HL-60 (cell line): ENCODE measurements at regions not wholly inside any gene's neighbourhood (a gene's known extent, or its start where the extent isn't known, plus 50 kb on each side); places are given as distances from the start of the nearest gene placed in this dataset.

ENCODE experiments used
- GABPA ChIP-seq: IDR thresholded peaks from 2 replicates; pipeline ENCODE4 v1.6.1; 2012; ENCODE audit warnings: low read depth
- POLR2AphosphoS5 ChIP-seq: IDR thresholded peaks from 2 replicates; pipeline ENCODE4 v1.6.1; 2012; ENCODE audit warnings: low read depth
- SPI1 ChIP-seq: IDR thresholded peaks from 2 replicates; pipeline ENCODE4 v1.6.1; 2012; ENCODE audit warnings: low read depth, mild to moderate bottlenecking, borderline replicate concordance
- TF ChIP-seq, protein P1 (sequence below): IDR thresholded peaks from one replicate; pipeline ENCODE4 v1.5.1; 2011; ENCODE audit warnings: low read length, control low read depth, inconsistent platforms; ENCODE audit not compliant: insufficient read depth
- TF ChIP-seq, protein P2 (sequence below): IDR thresholded peaks from 2 replicates; pipeline ENCODE4 v1.6.1; 2012; ENCODE audit warnings: low read depth; ENCODE audit not compliant: insufficient replicate concordance

DNA sequence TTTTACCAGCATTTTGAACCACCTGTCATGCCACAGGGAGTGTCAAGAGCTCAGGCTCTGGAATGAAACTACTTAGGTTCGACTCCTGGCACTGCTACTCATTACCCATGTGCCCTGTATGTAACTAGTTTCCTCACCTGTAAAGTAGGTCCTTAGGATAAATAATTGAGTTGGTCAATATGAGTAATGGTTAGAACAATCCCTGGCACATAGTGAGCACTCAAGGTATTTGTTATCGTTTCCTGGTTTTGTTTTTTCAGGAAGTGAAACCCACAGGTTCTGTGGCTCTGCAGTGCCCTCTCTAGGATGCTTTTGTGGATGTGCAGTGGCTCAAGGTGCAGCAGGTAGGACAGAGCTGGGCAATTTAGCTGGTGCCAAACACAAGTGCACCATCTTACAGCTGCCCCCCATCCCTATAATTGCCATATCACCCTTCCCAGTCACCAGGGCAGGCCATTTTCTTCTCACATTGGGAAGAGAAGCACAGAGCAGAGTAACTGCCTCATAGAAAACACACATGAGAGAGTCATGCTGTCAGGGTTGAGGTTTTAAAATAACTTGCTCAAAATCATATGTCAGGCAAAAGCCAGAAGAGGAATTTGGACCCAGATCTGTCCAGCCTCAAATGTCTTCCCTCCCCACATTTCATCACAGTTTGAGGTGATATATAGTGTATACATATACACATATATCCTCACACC is 297.5 kb downstream of the RPAP3 start:
- TF ChIP-seq, protein P1, sequence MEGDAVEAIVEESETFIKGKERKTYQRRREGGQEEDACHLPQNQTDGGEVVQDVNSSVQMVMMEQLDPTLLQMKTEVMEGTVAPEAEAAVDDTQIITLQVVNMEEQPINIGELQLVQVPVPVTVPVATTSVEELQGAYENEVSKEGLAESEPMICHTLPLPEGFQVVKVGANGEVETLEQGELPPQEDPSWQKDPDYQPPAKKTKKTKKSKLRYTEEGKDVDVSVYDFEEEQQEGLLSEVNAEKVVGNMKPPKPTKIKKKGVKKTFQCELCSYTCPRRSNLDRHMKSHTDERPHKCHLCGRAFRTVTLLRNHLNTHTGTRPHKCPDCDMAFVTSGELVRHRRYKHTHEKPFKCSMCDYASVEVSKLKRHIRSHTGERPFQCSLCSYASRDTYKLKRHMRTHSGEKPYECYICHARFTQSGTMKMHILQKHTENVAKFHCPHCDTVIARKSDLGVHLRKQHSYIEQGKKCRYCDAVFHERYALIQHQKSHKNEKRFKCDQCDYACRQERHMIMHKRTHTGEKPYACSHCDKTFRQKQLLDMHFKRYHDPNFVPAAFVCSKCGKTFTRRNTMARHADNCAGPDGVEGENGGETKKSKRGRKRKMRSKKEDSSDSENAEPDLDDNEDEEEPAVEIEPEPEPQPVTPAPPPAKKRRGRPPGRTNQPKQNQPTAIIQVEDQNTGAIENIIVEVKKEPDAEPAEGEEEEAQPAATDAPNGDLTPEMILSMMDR: peak; percentile 37
- TF ChIP-seq POLR2AphosphoS5: no peak
- TF ChIP-seq GABPA: no peak
- TF ChIP-seq, protein P2, sequence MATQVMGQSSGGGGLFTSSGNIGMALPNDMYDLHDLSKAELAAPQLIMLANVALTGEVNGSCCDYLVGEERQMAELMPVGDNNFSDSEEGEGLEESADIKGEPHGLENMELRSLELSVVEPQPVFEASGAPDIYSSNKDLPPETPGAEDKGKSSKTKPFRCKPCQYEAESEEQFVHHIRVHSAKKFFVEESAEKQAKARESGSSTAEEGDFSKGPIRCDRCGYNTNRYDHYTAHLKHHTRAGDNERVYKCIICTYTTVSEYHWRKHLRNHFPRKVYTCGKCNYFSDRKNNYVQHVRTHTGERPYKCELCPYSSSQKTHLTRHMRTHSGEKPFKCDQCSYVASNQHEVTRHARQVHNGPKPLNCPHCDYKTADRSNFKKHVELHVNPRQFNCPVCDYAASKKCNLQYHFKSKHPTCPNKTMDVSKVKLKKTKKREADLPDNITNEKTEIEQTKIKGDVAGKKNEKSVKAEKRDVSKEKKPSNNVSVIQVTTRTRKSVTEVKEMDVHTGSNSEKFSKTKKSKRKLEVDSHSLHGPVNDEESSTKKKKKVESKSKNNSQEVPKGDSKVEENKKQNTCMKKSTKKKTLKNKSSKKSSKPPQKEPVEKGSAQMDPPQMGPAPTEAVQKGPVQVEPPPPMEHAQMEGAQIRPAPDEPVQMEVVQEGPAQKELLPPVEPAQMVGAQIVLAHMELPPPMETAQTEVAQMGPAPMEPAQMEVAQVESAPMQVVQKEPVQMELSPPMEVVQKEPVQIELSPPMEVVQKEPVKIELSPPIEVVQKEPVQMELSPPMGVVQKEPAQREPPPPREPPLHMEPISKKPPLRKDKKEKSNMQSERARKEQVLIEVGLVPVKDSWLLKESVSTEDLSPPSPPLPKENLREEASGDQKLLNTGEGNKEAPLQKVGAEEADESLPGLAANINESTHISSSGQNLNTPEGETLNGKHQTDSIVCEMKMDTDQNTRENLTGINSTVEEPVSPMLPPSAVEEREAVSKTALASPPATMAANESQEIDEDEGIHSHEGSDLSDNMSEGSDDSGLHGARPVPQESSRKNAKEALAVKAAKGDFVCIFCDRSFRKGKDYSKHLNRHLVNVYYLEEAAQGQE: no peak
- TF ChIP-seq SPI1: peak; percentile 76; the same call in 1 of the 2 replicates
